ENCODE measurements at regions not wholly inside any gene's neighbourhood (a gene's known extent, or its start where the extent isn't known, plus 50 kb on each side); places are given as distances from the start of the nearest gene placed in this dataset.

GRCh38 chr5:57906671-57907070, 424.1 kb upstream of the ACTBL2 start:
- TF ChIP-seq CTCF (conservative IDR thresholded peaks at IDR 0.05 in 1 of 2, IDR thresholded peaks at IDR 0.05 in 1 of 2; ENCODE audit: extremely low read depth in 1 of 2, insufficient read depth in 1 of 2, low read depth in 1 of 2, low read length in 2 of 2) (no peak), EZH2 (IDR thresholded peaks at IDR 0.05; ENCODE audit: borderline replicate concordance, low read length) (no peak)
